ENCODE measurements at regions not wholly inside any gene's neighbourhood (a gene's known extent, or its start where the extent isn't known, plus 50 kb on each side); places are given as distances from the start of the nearest gene placed in this dataset.

DNA sequence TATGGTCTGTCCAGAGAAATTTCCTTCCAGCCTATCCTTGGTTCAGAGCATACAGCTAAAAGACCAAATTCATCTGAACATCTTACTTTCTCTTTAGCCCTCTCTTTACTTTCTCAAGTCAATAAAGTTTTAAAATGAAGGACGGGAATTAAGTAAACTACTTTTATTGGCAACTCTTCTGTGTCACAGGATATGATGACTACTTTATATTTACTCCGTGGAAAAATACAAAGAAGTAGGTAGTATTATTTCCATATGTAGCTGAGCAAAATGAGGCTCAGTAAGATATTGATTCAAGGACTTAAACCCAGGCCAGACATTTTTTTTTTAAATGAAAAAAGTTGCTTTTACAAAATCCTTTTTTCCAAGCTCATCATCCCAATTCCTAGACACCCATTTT lies 151.2 kb upstream of the DPYD start:
- no peak for TF ChIP-seq POLR2A (IDR thresholded peaks at IDR 0.05)
- TF ChIP-seq, protein P1, sequence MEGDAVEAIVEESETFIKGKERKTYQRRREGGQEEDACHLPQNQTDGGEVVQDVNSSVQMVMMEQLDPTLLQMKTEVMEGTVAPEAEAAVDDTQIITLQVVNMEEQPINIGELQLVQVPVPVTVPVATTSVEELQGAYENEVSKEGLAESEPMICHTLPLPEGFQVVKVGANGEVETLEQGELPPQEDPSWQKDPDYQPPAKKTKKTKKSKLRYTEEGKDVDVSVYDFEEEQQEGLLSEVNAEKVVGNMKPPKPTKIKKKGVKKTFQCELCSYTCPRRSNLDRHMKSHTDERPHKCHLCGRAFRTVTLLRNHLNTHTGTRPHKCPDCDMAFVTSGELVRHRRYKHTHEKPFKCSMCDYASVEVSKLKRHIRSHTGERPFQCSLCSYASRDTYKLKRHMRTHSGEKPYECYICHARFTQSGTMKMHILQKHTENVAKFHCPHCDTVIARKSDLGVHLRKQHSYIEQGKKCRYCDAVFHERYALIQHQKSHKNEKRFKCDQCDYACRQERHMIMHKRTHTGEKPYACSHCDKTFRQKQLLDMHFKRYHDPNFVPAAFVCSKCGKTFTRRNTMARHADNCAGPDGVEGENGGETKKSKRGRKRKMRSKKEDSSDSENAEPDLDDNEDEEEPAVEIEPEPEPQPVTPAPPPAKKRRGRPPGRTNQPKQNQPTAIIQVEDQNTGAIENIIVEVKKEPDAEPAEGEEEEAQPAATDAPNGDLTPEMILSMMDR (IDR thresholded peaks at IDR 0.05): no peak

Measured in adrenal gland (tissue), 5 donors.